Uterus (tissue), 3 donors: ENCODE measurements at regions not wholly inside any gene's neighbourhood (a gene's known extent, or its start where the extent isn't known, plus 50 kb on each side); places are given as distances from the start of the nearest gene placed in this dataset.
"Not testable (repeated sequence)": the region's sequence is repeated elsewhere in the genome, so short reads cannot be mapped to it uniquely, and the experiment has no call there.

Source experiments
- DNase-seq, 2 donors: peaks; one replicate each; pipeline ENCODE4 v3.0.0-alpha.2; 2019 to 2020
- H3K27ac ChIP-seq, 2 donors: fragments of 200-600 bp; sonication (generic); 1 replicate in 1 of 2; 2 replicates in 1 of 2; pipeline ENCODE4 v1.5.1; 2016 to 2018
- H3K27me3 ChIP-seq, 2 donors: fragments of 200-600 bp; sonication (generic); one replicate each; pipeline ENCODE4 v1.5.1; 2018 to 2019; ENCODE audit warnings: control low read depth in 1 of 2
- H3K36me3 ChIP-seq, 2 donors: fragments of 200-600 bp; sonication (generic); one replicate each; pipeline ENCODE4 v1.5.1; 2019; ENCODE audit warnings: control low read depth in 1 of 2
- H3K4me1 ChIP-seq, 2 donors: fragments of 200-600 bp; sonication (generic); one replicate each; pipeline ENCODE4 v1.5.1; 2018 to 2019; ENCODE audit warnings: control low read depth in 1 of 2
- H3K4me3 ChIP-seq, 2 donors: fragments of 200-600 bp; sonication (generic); 1 replicate in 1 of 2; 2 replicates in 1 of 2; pipeline ENCODE4 v1.5.1; 2018 to 2019; ENCODE audit warnings: mild to moderate bottlenecking in 1 of 2
- H3K9me3 ChIP-seq, 2 donors: fragments of 200-600 bp; sonication (generic); one replicate each; pipeline ENCODE4 v1.5.1; 2019; ENCODE audit warnings: control low read depth in 1 of 2
- CTCF ChIP-seq, 4 experiments: fragments of 200-600 bp in 2 of 4; fragments of 450-650 bp in 2 of 4; sonication (generic) in 2 of 4; IDR thresholded peaks; one replicate each; pipeline ENCODE4 v1.5.1; 2016 to 2019; ENCODE audit warnings: antibody characterized with exemption in 4 of 4, mild to moderate bottlenecking in 2 of 4, moderate library complexity in 1 of 4
- POLR2A ChIP-seq, 2 donors: fragments of 450-650 bp; IDR thresholded peaks; one replicate each; pipeline ENCODE4 v1.6.1; 2016; ENCODE audit warnings: antibody characterized with exemption in 2 of 2, mild to moderate bottlenecking in 1 of 2, moderate library complexity in 1 of 2
- intact Hi-C: fragments of 100-400 bp; cut with DNase I; formaldehyde crosslinking; loops from one replicate; pipeline ENCODE4 v1.15.1; 2023; ENCODE audit warnings: low total_unique reads
- donor health status: DM: yes; HTN: yes; CAD: no.

GRCh38 chr4:60400593-60400992 is 799.5 kb upstream of the ADGRL3 start:
- Histone ChIP-seq H3K9me3 (no peaks in the 10 kb centered on the region), H3K27ac (no peak overlapping the region), H3K36me3 (no peaks in the 10 kb centered on the region), H3K4me1 (no peaks in the 10 kb centered on the region), H3K27me3 (no peaks in the 10 kb centered on the region), H3K4me3 (no peak overlapping the region)
- TF ChIP-seq CTCF (IDR thresholded peaks at IDR 0.05) = no peak
- TF ChIP-seq POLR2A (IDR thresholded peaks at IDR 0.05) = no peak
- DNase-seq = no peak
- intact Hi-C loops = no loop called here

- intact Hi-C loops = no loop called here
- DNase-seq = no peak
- H3K27me3 ChIP-seq = no peaks in the 10 kb centered on the region
- no peaks in the 10 kb centered on the region for H3K9me3 ChIP-seq
- no peaks in the 10 kb centered on the region for H3K4me1 ChIP-seq
- H3K36me3 ChIP-seq = peaks cover 0 to 3% of the 10 kb centered on the region in 2 donors
- H3K27ac ChIP-seq = no peak overlapping the region
- TF ChIP-seq CTCF (IDR thresholded peaks at IDR 0.05) (no peak), POLR2A (IDR thresholded peaks at IDR 0.05) (no peak)
- no peak overlapping the region for H3K4me3 ChIP-seq
Observed at GRCh38 chr4:60404027-60404426, 796.1 kb upstream of the ADGRL3 start.

- intact Hi-C loops = no loop called here
Observed at GRCh38 chr4:60422439-60422838, 777.7 kb upstream of the ADGRL3 start.

GRCh38 chr4:60423573-60424184 is 776.4 kb upstream of the ADGRL3 start:
- H3K27me3 ChIP-seq, H3K27ac ChIP-seq, DNase-seq, H3K4me3 ChIP-seq, H3K9me3 ChIP-seq, intact Hi-C loops, H3K4me1 ChIP-seq, H3K36me3 ChIP-seq: not testable (repeated sequence)

More at GRCh38 chr4:60422439-60422838, 777.7 kb upstream of the ADGRL3 start:
- H3K27ac ChIP-seq = no peak overlapping the region
- H3K27me3 ChIP-seq = no peaks in the 10 kb centered on the region
- TF ChIP-seq POLR2A (IDR thresholded peaks at IDR 0.05) (no peak), CTCF (IDR thresholded peaks at IDR 0.05) (no peak)
- H3K4me3 ChIP-seq = no peak overlapping the region
- H3K36me3 ChIP-seq = no peaks in the 10 kb centered on the region
- H3K4me1 ChIP-seq = no peaks in the 10 kb centered on the region
- H3K9me3 ChIP-seq = no peaks in the 10 kb centered on the region
- no peak for DNase-seq

- Histone ChIP-seq H3K27me3 (no peaks in the 10 kb centered on the region), H3K4me3 (no peak overlapping the region), H3K36me3 (no peaks in the 10 kb centered on the region), H3K9me3 (no peaks in the 10 kb centered on the region), H3K27ac (no peak overlapping the region), H3K4me1 (no peaks in the 10 kb centered on the region)
- TF ChIP-seq POLR2A (IDR thresholded peaks at IDR 0.05) (no peak), CTCF (IDR thresholded peaks at IDR 0.05) (no peak)
- intact Hi-C loops = no loop called here
- no peak for DNase-seq
Observed at GRCh38 chr4:60432911-60433310, 767.2 kb upstream of the ADGRL3 start.

- intact Hi-C loops = no loop called here
- Histone ChIP-seq H3K27me3 (no peaks in the 10 kb centered on the region), H3K36me3 (no peaks in the 10 kb centered on the region), H3K4me1 (no peaks in the 10 kb centered on the region), H3K9me3 (no peaks in the 10 kb centered on the region), H3K4me3 (no peak overlapping the region), H3K27ac (no peak overlapping the region)
- TF ChIP-seq CTCF (IDR thresholded peaks at IDR 0.05) = no peak
- TF ChIP-seq POLR2A (IDR thresholded peaks at IDR 0.05) = no peak
- DNase-seq = no peak
Observed at GRCh38 chr4:60443068-60443467, 757.1 kb upstream of the ADGRL3 start.
